PC-3 (cell line): ENCODE measurements at regions not wholly inside any gene's neighbourhood (a gene's known extent, or its start where the extent isn't known, plus 50 kb on each side); places are given as distances from the start of the nearest gene placed in this dataset.

Source experiments
- ATAC-seq: fragments of 200-7000 bp; cut with Tn5 transposase; 2 replicates; pipeline ENCODE4 v1.9.1; 2020; ENCODE audit warnings: mild to moderate bottlenecking, moderate library complexity
- BruUV-seq: library from RNA; stranded (reverse); fragments of 400-500 nt; replicated peaks from 2 replicates; lab custom pipeline; 2021; lab: Mats Ljungman, UMichigan
- CTCF ChIA-PET: fragments of 300-600 bp; sonication (Branson Sonifier 250); formaldehyde crosslinking; loops from one replicate; lab custom pipeline; 2022; ENCODE audit warnings: antibody characterized with exemption; lab: Charles Lee
- POLR2A ChIA-PET: fragments of 300-600 bp; sonication (Branson Sonifier 250); formaldehyde crosslinking; loops from one replicate; lab custom pipeline; 2022; ENCODE audit warnings: antibody characterized with exemption; ENCODE audit not compliant: unreplicated experiment; lab: Charles Lee
- DNase-seq: peaks from one replicate; pipeline ENCODE4 v3.0.0-alpha.2; 2015
- H2AFZ ChIP-seq: fragments of 300-600 bp; sonication (generic); 2 replicates; pipeline ENCODE4 v1.6.0; 2016; ENCODE audit warnings: antibody characterized with exemption, low read length
- H3F3A ChIP-seq: fragments of 300-600 bp; sonication (generic); one replicate; pipeline ENCODE4 v1.6.0; 2017; ENCODE audit warnings: antibody characterized with exemption, low read length, control low read depth, mild to moderate bottlenecking; ENCODE audit not compliant: unreplicated experiment
- H3K27ac ChIP-seq: fragments of 300-600 bp; sonication (generic); 2 replicates; pipeline ENCODE4 v1.5.1; 2016; ENCODE audit warnings: mild to moderate bottlenecking, low read length
- H3K27me3 ChIP-seq: fragments of 300-600 bp; sonication (generic); 2 replicates; pipeline ENCODE4 v1.6.1; 2016; ENCODE audit warnings: low read length, mixed read lengths
- H3K36me3 ChIP-seq: fragments of 300-600 bp; sonication (generic); 2 replicates; pipeline ENCODE4 v1.6.1; 2016; ENCODE audit warnings: low read depth, mixed run types, low read length, mixed read lengths
- H3K4me1 ChIP-seq: fragments of 300-600 bp; sonication (generic); 2 replicates; pipeline ENCODE4 v1.5.1; 2016; ENCODE audit warnings: low read length; ENCODE audit not compliant: insufficient read depth
- H3K4me2 ChIP-seq: fragments of 300-600 bp; sonication (generic); 2 replicates; pipeline ENCODE4 v1.6.0; 2016; ENCODE audit warnings: low read length
- H3K4me3 ChIP-seq: fragments of 300-600 bp; sonication (generic); 2 replicates; pipeline ENCODE4 v1.5.1; 2016; ENCODE audit warnings: mild to moderate bottlenecking, low read length, mixed read lengths
- H3K79me2 ChIP-seq: fragments of 300-600 bp; sonication (generic); 2 replicates; pipeline ENCODE4 v1.6.1; 2017; ENCODE audit warnings: low read length, mixed read lengths
- H3K9ac ChIP-seq: fragments of 300-600 bp; sonication (generic); 2 replicates; pipeline ENCODE4 v1.6.0; 2016; ENCODE audit warnings: mild to moderate bottlenecking, low read length
- H3K9me2 ChIP-seq: fragments of 300-600 bp; sonication (generic); replicated peaks from 2 replicates; pipeline ENCODE4 v1.6.1; 2016; ENCODE audit warnings: mixed run types, low read length, mixed read lengths
- H3K9me3 ChIP-seq: fragments of 300-600 bp; sonication (generic); 2 replicates; pipeline ENCODE4 v1.6.1; 2016; ENCODE audit warnings: low read length, mixed read lengths
- H4K20me1 ChIP-seq: fragments of 300-600 bp; sonication (generic); 2 replicates; pipeline ENCODE4 v1.6.1; 2016; ENCODE audit warnings: low read length, mixed read lengths
- EZH2 ChIP-seq: fragments of 300-600 bp; sonication (generic); IDR thresholded peaks from one replicate; pipeline ENCODE4 v1.6.1; 2017; ENCODE audit warnings: antibody characterized with exemption, mild to moderate bottlenecking, low read length; ENCODE audit not compliant: unreplicated experiment
- EZH2phosphoT487 ChIP-seq: fragments of 300-600 bp; sonication (generic); IDR thresholded peaks from 2 replicates; pipeline ENCODE4 v1.6.1; 2018; ENCODE audit warnings: mild to moderate bottlenecking, antibody characterized with exemption, low read length, borderline replicate concordance
- intact Hi-C: fragments of 100-400 bp; cut with micrococcal nuclease; formaldehyde crosslinking; loops from 2 replicates; pipeline ENCODE4 v1.9.0; 2023
- TF ChIP-seq, protein P1 (sequence below): fragments of 300-600 bp; sonication (generic); conservative IDR thresholded peaks from 2 replicates; pipeline ENCODE4 v1.5.1; 2017; ENCODE audit warnings: antibody characterized with exemption, low read depth, mild to moderate bottlenecking, low read length

DNA sequence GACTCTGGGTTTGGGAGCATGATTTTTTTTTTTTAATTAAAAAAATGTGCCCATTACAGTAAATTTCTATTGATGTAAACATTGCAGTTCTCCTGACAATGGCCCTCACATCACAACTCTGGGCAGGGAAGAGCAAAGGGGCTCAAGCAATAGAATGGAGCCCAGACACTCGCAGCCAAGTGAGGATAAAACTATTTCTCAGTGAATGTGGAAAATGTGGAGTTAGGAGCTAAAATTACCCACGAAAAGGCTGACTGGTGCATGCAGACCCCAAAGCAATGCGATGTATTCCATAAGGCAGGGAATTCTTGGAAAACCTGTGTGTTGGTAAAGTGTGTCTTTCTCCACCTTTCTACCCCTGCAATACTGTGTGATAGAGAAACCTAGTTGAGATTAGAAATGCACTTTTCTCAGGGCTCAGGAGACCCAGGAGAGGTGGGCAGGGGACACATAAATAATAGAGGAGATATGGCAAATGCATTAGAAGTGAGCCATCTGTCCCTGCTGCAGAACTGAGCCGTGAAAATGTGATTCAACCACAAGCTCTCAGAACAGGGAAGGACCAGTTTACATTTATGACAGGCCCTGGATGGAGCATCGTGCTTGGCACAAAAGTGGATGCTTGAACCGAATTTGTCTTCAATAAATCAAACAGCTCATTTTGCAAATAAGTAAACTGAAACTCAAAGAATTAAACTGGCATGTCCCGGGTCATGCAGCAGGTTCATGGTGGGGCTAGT is 100.1 kb downstream of the MYCN start:
- H3K27me3 ChIP-seq, result peaks cover 10% of the 10 kb centered on the region
- H3K36me3 ChIP-seq, result no peaks in the 10 kb centered on the region
- H3K79me2 ChIP-seq, result no peaks in the 10 kb centered on the region
- intact Hi-C loops, result no loop called here
- no peak overlapping the region for H3K9ac ChIP-seq
- H2AFZ ChIP-seq, result no peak overlapping the region
- H3K27ac ChIP-seq, result no peak overlapping the region
- no peak for ATAC-seq
- H3K4me3 ChIP-seq, result no peak overlapping the region
- H3K9me3 ChIP-seq, result no peaks in the 10 kb centered on the region
- CTCF ChIA-PET, result no interaction called here
- H3K4me1 ChIP-seq, result no peaks in the 10 kb centered on the region
- H4K20me1 ChIP-seq, result no peaks in the 10 kb centered on the region
- POLR2A ChIA-PET, result no interaction called here
- H3K9me2 ChIP-seq, result no peaks in the 10 kb centered on the region
- H3F3A ChIP-seq, result no peaks in the 10 kb centered on the region
- BruUV-seq, result no TSS peak
- TF ChIP-seq, protein P1, sequence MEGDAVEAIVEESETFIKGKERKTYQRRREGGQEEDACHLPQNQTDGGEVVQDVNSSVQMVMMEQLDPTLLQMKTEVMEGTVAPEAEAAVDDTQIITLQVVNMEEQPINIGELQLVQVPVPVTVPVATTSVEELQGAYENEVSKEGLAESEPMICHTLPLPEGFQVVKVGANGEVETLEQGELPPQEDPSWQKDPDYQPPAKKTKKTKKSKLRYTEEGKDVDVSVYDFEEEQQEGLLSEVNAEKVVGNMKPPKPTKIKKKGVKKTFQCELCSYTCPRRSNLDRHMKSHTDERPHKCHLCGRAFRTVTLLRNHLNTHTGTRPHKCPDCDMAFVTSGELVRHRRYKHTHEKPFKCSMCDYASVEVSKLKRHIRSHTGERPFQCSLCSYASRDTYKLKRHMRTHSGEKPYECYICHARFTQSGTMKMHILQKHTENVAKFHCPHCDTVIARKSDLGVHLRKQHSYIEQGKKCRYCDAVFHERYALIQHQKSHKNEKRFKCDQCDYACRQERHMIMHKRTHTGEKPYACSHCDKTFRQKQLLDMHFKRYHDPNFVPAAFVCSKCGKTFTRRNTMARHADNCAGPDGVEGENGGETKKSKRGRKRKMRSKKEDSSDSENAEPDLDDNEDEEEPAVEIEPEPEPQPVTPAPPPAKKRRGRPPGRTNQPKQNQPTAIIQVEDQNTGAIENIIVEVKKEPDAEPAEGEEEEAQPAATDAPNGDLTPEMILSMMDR, result no peak
- no peak for TF ChIP-seq EZH2phosphoT487
- TF ChIP-seq EZH2, result no peak
- no peak overlapping the region for H3K4me2 ChIP-seq
- no peak for DNase-seq

DNA sequence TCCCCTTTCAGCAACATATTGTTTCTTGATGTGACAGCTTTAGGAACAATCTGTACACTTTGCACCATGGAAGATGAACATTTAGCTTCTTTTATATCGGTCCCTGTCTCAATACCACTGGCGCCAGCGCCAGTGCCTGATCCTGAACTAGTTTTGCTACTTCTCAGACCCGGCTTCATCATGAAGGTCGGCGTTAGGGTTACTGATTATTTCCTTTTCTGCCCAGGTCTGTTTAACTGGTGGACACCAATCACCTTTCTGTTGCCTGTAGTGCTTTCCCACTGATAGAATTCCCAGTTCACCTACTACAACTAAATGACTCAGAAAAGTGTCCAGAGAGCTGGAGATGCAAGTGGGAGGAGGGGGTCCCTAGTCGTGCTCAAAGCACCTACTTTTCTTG is 99.5 kb downstream of the MYCN start:
- H3K4me1 ChIP-seq, result no peaks in the 10 kb centered on the region
- peaks cover 10% of the 10 kb centered on the region for H3K27me3 ChIP-seq
- ChIA-PET POLR2A (no interaction called here), CTCF (no interaction called here)
- H3K9me3 ChIP-seq, result no peaks in the 10 kb centered on the region
- no peaks in the 10 kb centered on the region for H4K20me1 ChIP-seq
- H3K4me3 ChIP-seq, result no peak overlapping the region
- TF ChIP-seq EZH2 (no peak), EZH2phosphoT487 (no peak)
- TF ChIP-seq, protein P1, result no peak
- H3K9me2 ChIP-seq, result no peaks in the 10 kb centered on the region
- no peak overlapping the region for H2AFZ ChIP-seq
- H3K36me3 ChIP-seq, result no peaks in the 10 kb centered on the region
- H3K79me2 ChIP-seq, result no peaks in the 10 kb centered on the region
- H3K27ac ChIP-seq, result no peak overlapping the region
- H3K4me2 ChIP-seq, result no peak overlapping the region
- ATAC-seq (no peak), DNase-seq (no peak)
- H3F3A ChIP-seq, result no peaks in the 10 kb centered on the region
- H3K9ac ChIP-seq, result no peak overlapping the region
- intact Hi-C loops, result no loop called here
- BruUV-seq, result no TSS peak

DNA sequence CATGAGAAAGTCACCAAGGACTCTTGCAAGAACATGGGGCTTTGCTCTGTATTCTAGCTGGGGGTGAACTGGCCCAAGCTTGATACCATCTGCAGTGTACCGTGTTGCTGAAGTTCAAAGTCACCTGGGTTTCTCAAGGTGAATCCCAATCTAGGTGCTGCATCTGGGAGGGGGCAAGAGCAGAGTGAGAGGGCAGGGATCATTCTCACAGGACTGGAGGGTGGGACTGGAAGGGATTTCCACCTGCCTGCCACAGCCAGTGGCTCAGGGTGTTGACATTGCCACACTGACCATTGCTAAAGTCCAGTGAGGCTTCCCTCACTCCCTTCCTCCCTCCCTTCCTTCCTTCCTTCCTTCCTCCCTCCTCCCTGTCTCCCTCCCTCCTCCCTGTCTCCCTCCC is 98.7 kb downstream of the MYCN start:
- Histone ChIP-seq H3K9me2 (no peaks in the 10 kb centered on the region), H3K9me3 (no peaks in the 10 kb centered on the region), H3K27ac (no peak overlapping the region), H3F3A (no peaks in the 10 kb centered on the region), H3K36me3 (no peaks in the 10 kb centered on the region), H2AFZ (no peak overlapping the region), H3K4me3 (no peak overlapping the region), H3K27me3 (peaks cover 10% of the 10 kb centered on the region), H3K4me2 (no peak overlapping the region), H3K9ac (no peak overlapping the region), H3K4me1 (no peaks in the 10 kb centered on the region), H4K20me1 (no peaks in the 10 kb centered on the region), H3K79me2 (no peaks in the 10 kb centered on the region)
- no peak for TF ChIP-seq EZH2phosphoT487
- TF ChIP-seq, protein P1, result no peak
- no peak for TF ChIP-seq EZH2
- CTCF ChIA-PET, result no interaction called here
- POLR2A ChIA-PET, result no interaction called here
- no TSS peak for BruUV-seq
- intact Hi-C loops, result no loop called here
- DNase-seq, result no peak
- ATAC-seq, result no peak
